ENCODE measurements at regions not wholly inside any gene's neighbourhood (a gene's known extent, or its start where the extent isn't known, plus 50 kb on each side); places are given as distances from the start of the nearest gene placed in this dataset.
A peak's percentile ranks its signal among the peaks of the same experiment; 100 is the strongest.

GRCh38 chr14:25908277-25909044 is 689.4 kb downstream of the NOVA1 start:
- Histone ChIP-seq H3K9ac (ENCODE audit: insufficient read length, low read depth) (no peak overlapping the region), H3K9me3 (ENCODE audit: insufficient read depth, low read length) (no peaks in the 10 kb centered on the region), H3K27me3 (ENCODE audit: insufficient read depth, insufficient read length) (no peaks in the 10 kb centered on the region), H3K4me3 (ENCODE audit: insufficient read length, low read depth) (no peak overlapping the region), H3K36me3 (ENCODE audit: insufficient read depth, insufficient read length, low read length) (no peaks in the 10 kb centered on the region), H3K4me1 (ENCODE audit: insufficient read depth, insufficient read length) (no peaks in the 10 kb centered on the region)
- DNase-seq (ENCODE audit: low read depth, low spot score): no peak
- TF ChIP-seq SUZ12 (IDR thresholded peaks at IDR 0.05; ENCODE audit: extremely low read depth, insufficient read depth, insufficient read length) (no peak), ZNF274 (IDR thresholded peaks at IDR 0.05; ENCODE audit: low read depth, low read length) (no peak), YY1 (IDR thresholded peaks at IDR 0.05; ENCODE audit: insufficient read depth, insufficient read length) (no peak)

GRCh38 chr14:25904446-25904845 is 693.4 kb downstream of the NOVA1 start:
- no peak overlapping the region for H3K9ac ChIP-seq (ENCODE audit: insufficient read length, low read depth)
- no peak for DNase-seq (ENCODE audit: low read depth, low spot score)
- H3K4me3 ChIP-seq (ENCODE audit: insufficient read length, low read depth): no peak overlapping the region
- TF ChIP-seq YY1 (IDR thresholded peaks at IDR 0.05; ENCODE audit: insufficient read depth, insufficient read length): no peak
- no peak for TF ChIP-seq ZNF274 (IDR thresholded peaks at IDR 0.05; ENCODE audit: low read depth, low read length)
- no peak for TF ChIP-seq SUZ12 (IDR thresholded peaks at IDR 0.05; ENCODE audit: extremely low read depth, insufficient read depth, insufficient read length)
- no peaks in the 10 kb centered on the region for H3K27me3 ChIP-seq (ENCODE audit: insufficient read depth, insufficient read length)
- no peaks in the 10 kb centered on the region for H3K9me3 ChIP-seq (ENCODE audit: insufficient read depth, low read length)
- H3K4me1 ChIP-seq (ENCODE audit: insufficient read depth, insufficient read length): no peaks in the 10 kb centered on the region
- no peaks in the 10 kb centered on the region for H3K36me3 ChIP-seq (ENCODE audit: insufficient read depth, insufficient read length, low read length)

GRCh38 chr14:25899197-25899596 is 698.6 kb downstream of the NOVA1 start:
- Histone ChIP-seq H3K27me3 (ENCODE audit: insufficient read depth, insufficient read length) (no peaks in the 10 kb centered on the region), H3K9ac (ENCODE audit: insufficient read length, low read depth) (no peak overlapping the region), H3K4me1 (ENCODE audit: insufficient read depth, insufficient read length) (no peaks in the 10 kb centered on the region), H3K4me3 (ENCODE audit: insufficient read length, low read depth) (no peak overlapping the region), H3K9me3 (ENCODE audit: insufficient read depth, low read length) (no peaks in the 10 kb centered on the region; the same call in 1 of the 2 replicates), H3K36me3 (ENCODE audit: insufficient read depth, insufficient read length, low read length) (no peaks in the 10 kb centered on the region)
- DNase-seq (ENCODE audit: low read depth, low spot score): no peak
- TF ChIP-seq ZNF274 (IDR thresholded peaks at IDR 0.05; ENCODE audit: low read depth, low read length): no peak
- TF ChIP-seq SUZ12 (IDR thresholded peaks at IDR 0.05; ENCODE audit: extremely low read depth, insufficient read depth, insufficient read length): no peak
- TF ChIP-seq YY1 (IDR thresholded peaks at IDR 0.05; ENCODE audit: insufficient read depth, insufficient read length): no peak

GRCh38 chr14:25896777-25897176 is 701.1 kb downstream of the NOVA1 start:
- Histone ChIP-seq H3K36me3 (ENCODE audit: insufficient read depth, insufficient read length, low read length) (no peaks in the 10 kb centered on the region), H3K4me3 (ENCODE audit: insufficient read length, low read depth) (no peak overlapping the region), H3K4me1 (ENCODE audit: insufficient read depth, insufficient read length) (no peaks in the 10 kb centered on the region), H3K27me3 (ENCODE audit: insufficient read depth, insufficient read length) (no peaks in the 10 kb centered on the region), H3K9ac (ENCODE audit: insufficient read length, low read depth) (no peak overlapping the region), H3K9me3 (ENCODE audit: insufficient read depth, low read length) (no peaks in the 10 kb centered on the region; the same call in 1 of the 2 replicates)
- DNase-seq (ENCODE audit: low read depth, low spot score): peak; percentile 2
- TF ChIP-seq ZNF274 (IDR thresholded peaks at IDR 0.05; ENCODE audit: low read depth, low read length) (no peak), SUZ12 (IDR thresholded peaks at IDR 0.05; ENCODE audit: extremely low read depth, insufficient read depth, insufficient read length) (no peak), YY1 (IDR thresholded peaks at IDR 0.05; ENCODE audit: insufficient read depth, insufficient read length) (no peak)

- Histone ChIP-seq H3K9me3 (ENCODE audit: insufficient read depth, low read length) (no peaks in the 10 kb centered on the region; the same call in 1 of the 2 replicates), H3K9ac (ENCODE audit: insufficient read length, low read depth) (no peak overlapping the region)
Measured at GRCh38 chr14:25895740-25896139, 702.1 kb downstream of the NOVA1 start.

GRCh38 chr14:25887251-25887878 is 710.5 kb downstream of the NOVA1 start:
- H3K4me1 ChIP-seq (ENCODE audit: insufficient read depth, insufficient read length): no peaks in the 10 kb centered on the region

More at GRCh38 chr14:25895740-25896139, 702.1 kb downstream of the NOVA1 start:
- no peaks in the 10 kb centered on the region for H3K4me1 ChIP-seq (ENCODE audit: insufficient read depth, insufficient read length)
- no peaks in the 10 kb centered on the region for H3K36me3 ChIP-seq (ENCODE audit: insufficient read depth, insufficient read length, low read length)
- no peak overlapping the region for H3K4me3 ChIP-seq (ENCODE audit: insufficient read length, low read depth)
- no peak for TF ChIP-seq ZNF274 (IDR thresholded peaks at IDR 0.05; ENCODE audit: low read depth, low read length)
- TF ChIP-seq SUZ12 (IDR thresholded peaks at IDR 0.05; ENCODE audit: extremely low read depth, insufficient read depth, insufficient read length): no peak
- H3K27me3 ChIP-seq (ENCODE audit: insufficient read depth, insufficient read length): no peaks in the 10 kb centered on the region
- DNase-seq (ENCODE audit: low read depth, low spot score): no peak

GRCh38 chr14:25884657-25885056 is 713.2 kb downstream of the NOVA1 start:
- H3K27me3 ChIP-seq (ENCODE audit: insufficient read depth, insufficient read length): no peaks in the 10 kb centered on the region
- no peak for TF ChIP-seq ZNF274 (IDR thresholded peaks at IDR 0.05; ENCODE audit: low read depth, low read length)
- TF ChIP-seq SUZ12 (IDR thresholded peaks at IDR 0.05; ENCODE audit: extremely low read depth, insufficient read depth, insufficient read length): no peak
- TF ChIP-seq YY1 (IDR thresholded peaks at IDR 0.05; ENCODE audit: insufficient read depth, insufficient read length): no peak
- H3K9ac ChIP-seq (ENCODE audit: insufficient read length, low read depth): no peak overlapping the region
- no peak overlapping the region for H3K4me3 ChIP-seq (ENCODE audit: insufficient read length, low read depth)
- no peaks in the 10 kb centered on the region for H3K4me1 ChIP-seq (ENCODE audit: insufficient read depth, insufficient read length)
- no peaks in the 10 kb centered on the region for H3K9me3 ChIP-seq (ENCODE audit: insufficient read depth, low read length)
- no peaks in the 10 kb centered on the region for H3K36me3 ChIP-seq (ENCODE audit: insufficient read depth, insufficient read length, low read length)
- no peak for DNase-seq (ENCODE audit: low read depth, low spot score)

More at GRCh38 chr14:25887251-25887878, 710.5 kb downstream of the NOVA1 start:
- H3K36me3 ChIP-seq (ENCODE audit: insufficient read depth, insufficient read length, low read length): no peaks in the 10 kb centered on the region
- no peak overlapping the region for H3K9ac ChIP-seq (ENCODE audit: insufficient read length, low read depth)
- H3K9me3 ChIP-seq (ENCODE audit: insufficient read depth, low read length): no peaks in the 10 kb centered on the region
- DNase-seq (ENCODE audit: low read depth, low spot score): no peak
- H3K27me3 ChIP-seq (ENCODE audit: insufficient read depth, insufficient read length): no peaks in the 10 kb centered on the region
- no peak for TF ChIP-seq ZNF274 (IDR thresholded peaks at IDR 0.05; ENCODE audit: low read depth, low read length)
- no peak for TF ChIP-seq YY1 (IDR thresholded peaks at IDR 0.05; ENCODE audit: insufficient read depth, insufficient read length)
- no peak for TF ChIP-seq SUZ12 (IDR thresholded peaks at IDR 0.05; ENCODE audit: extremely low read depth, insufficient read depth, insufficient read length)
- H3K4me3 ChIP-seq (ENCODE audit: insufficient read length, low read depth): no peak overlapping the region
